Stimulated activated CD8-positive, alpha-beta memory T cell treated with anti-CD3 and anti-CD28 coated beads, Interleukin-4, amount 100 ng/mL, for 4 hours (primary cell): ENCODE measurements at regions not wholly inside any gene's neighbourhood (a gene's known extent, or its start where the extent isn't known, plus 50 kb on each side); places are given as distances from the start of the nearest gene placed in this dataset.
"Not testable (repeated sequence)": the region's sequence is repeated elsewhere in the genome, so short reads cannot be mapped to it uniquely, and the experiment has no call there.

Source experiments
- DNase-seq, 2 donors: peaks; one replicate each; pipeline ENCODE4 v3.0.0-alpha.2; 2020; ENCODE audit warnings: low read depth in 2 of 2, low spot score in 1 of 2

DNA sequence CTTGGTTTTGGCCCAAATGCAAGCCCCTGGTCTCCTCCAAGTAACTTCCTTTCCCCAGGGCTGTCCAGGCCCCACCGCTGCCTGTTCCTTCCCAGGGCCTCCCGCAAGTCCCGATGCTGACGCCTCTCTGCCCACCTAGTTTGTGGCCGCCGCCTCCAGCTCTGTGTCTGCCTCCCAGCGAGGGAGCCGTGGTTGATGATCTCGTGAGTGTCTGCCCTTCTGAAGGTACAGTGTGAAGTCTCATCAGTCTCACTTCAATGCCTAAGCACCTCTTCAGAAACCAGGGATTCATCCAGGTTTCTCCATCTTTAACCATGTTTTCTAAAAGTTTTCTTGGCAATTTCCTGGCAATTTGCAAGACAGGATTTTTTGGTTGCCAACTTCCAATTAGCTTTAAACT, 127.5 kb downstream of the TMEM121 start:
- DNase-seq = not testable (repeated sequence)

DNA sequence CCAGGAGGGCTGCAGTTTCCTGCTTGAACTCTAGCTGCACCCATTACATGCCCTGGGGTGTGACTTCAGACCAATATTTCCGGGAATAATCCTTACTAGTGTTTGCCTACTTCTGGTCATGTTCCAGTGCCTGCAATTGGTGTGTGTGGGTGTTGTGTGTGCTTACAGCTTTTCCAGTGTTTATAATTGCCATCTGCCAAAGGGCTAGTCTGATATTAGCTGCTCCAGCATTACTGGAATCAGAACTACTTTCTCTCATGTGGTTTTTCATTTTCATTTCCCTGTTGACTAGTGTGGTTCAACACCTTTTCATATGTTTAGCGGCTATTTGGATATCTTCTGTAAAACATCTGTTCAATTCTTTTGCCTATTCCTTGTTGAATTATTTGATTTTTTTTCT, 132.9 kb downstream of the TMEM121 start:
- DNase-seq = not testable (repeated sequence)

DNA sequence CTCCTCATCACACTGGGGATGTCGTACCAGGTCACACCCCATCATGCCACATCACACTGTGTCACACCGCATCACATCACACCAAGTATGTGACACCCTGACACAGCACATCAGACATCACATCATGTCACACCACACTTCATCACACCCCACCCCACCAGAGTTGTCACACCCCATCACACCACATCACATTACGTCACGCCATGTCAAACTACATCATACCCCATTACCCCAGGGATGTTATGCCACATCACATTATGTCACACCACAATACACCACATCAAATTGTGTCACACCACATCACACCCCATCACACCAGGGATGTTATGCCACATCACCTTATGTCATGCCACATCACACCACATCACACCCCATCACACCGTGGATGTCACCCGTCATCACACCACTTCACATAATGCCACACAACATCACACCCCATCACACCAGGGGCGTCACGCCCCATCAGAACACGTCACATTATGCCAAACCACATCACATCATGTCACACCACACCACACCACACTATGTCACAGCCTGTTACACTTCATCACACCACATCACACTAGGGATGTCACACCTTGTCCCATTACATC, 133.6 kb downstream of the TMEM121 start:
- DNase-seq = no peak

DNA sequence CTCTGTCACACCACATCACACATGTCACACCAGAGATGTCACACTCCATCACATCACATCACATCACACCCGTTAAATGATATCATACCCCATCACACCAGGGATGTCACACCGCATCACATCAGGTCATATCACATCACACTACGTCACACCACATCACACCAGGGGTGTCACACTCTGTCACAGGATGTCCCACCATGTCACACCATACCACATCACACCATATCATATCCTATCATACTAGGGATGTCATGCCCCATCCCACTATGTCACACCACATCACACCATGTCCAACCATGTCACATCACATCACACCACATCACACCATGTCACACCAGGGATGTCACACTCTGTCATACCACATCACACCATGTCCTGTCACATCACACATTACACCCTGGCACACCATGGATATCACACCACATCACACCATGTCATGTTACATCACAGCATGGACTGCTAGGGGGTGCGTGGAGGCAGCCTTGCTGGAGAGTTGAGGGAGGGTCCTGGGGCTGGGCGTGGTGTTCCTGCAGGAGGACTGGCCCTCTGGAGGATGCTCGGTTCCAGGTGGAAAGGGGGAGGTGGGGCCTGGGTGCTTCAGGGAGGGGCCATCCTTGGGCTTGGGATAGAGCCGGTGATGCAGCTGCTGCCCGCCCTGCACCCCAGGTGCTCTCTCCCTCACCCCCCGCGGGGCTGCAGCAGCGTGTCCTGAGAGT, 134.6 kb downstream of the TMEM121 start:
- DNase-seq = no peak

DNA sequence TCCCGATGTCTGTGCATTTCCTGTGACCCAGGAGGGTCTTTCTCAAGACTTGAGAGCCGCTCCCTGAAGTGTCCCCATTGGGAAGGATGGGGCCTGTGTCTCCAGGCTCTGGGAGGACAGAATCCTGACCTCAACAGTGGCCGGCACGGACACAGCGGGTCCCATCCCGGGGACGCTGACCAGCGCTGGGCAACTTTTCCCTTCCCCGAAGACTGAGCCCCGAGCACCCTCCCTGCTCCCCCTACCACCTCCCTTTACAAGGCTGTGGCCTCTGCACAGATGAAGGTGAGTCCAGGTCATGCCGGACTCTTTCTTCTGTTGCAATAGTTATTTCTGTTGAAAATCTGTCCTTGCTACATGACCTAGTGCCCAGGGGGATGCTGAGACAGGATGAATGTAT, 135.7 kb downstream of the TMEM121 start:
- DNase-seq = not testable (repeated sequence)

DNA sequence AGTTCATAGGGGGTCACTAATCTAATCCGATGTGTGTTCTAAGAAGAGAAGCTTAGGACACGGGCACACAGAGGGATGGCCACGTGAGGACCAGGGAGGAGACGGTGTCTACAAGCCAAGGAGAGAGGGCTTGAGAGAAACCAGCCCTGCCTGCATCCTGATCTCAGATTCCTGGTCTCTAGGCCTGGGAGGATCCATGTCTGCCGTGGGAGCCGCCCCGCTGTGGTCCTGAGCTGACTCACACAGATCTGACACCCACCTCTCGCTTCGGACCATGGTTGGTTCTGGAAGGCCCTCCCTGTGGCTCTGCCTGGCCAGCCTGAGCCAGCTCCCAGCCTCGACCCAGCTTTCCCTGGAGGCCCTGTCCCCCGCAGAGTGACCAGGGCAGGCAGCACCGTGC, 136.2 kb downstream of the TMEM121 start:
- DNase-seq = not testable (repeated sequence)

DNA sequence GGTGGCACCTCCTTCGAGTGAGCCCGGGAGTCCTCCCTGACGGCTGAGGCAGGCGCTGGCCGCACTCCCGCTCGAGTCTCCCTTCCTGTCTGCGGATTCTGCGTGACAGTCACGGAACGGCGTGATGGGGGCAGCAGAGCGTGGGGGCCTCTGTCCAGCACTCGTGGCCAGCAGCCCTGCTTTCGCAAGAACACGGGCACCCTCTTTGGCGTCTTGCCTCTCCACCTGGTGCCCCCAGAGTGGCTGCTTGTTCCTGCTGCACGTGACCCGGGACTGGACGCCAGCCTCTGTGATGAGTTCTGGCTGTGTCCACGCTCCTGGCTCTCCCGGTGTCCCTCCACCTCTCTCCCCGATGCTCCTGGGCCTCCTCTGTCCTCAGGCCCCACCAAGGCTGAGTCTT, 136.9 kb downstream of the TMEM121 start:
- DNase-seq = not testable (repeated sequence)

DNA sequence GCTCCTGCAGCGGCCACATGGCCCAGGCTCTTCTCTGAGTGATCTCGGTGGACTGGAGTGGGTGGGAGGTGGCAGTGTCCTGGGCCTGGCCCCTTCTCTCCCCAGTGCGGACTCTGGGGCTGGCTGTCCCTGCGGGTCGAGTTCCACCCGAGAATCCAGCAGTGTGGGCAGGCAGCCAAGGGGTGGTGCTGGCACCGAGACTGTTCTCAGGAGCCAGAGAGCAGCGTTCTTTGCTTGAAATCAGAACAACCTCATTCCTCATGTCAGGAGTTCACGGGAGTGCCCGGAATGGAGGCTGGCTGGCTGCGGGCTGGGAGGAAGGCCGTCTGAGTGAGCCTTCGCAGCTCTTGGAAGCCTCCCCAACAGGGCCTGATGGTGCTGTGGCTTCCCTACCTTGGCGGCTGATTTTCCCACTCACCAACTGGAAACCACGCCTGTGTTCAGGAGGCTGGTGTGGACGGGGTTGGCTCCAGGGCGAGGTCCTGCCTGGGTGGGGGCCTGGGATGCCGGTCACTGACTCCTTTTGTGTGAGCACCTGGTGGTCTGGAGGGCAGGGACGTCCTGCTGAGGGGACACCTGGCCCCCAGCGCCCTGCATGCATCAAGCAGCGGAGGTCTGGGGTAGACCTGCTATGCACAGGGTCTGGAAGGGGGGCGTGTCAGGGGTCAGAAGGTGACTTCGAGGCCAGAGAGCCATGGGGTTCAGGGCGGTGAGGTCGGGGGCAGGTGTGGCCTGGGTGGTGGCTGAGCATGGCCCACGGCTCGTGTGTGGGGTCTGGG, 137.6 kb downstream of the TMEM121 start:
- DNase-seq = not testable (repeated sequence)

DNA sequence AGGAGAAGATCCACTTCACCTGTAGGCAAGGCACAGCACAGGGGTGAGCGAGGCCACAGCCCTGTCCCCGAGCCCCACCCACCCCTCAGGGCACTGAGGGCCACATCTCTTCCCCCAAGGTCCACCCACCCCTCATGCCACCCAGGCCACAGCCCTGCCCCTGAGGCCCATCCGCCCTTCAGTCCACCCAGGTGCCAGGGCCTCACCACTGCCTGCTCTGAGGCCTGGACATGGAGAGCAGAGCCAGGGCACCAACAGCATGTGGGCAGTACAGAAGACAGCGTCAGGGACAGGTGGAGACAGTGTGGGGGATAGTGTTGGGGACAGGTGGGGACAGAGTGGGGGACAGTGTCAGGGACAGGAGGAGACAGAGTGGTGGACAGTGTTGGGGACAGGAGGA, 138.3 kb downstream of the TMEM121 start:
- DNase-seq = no peak

DNA sequence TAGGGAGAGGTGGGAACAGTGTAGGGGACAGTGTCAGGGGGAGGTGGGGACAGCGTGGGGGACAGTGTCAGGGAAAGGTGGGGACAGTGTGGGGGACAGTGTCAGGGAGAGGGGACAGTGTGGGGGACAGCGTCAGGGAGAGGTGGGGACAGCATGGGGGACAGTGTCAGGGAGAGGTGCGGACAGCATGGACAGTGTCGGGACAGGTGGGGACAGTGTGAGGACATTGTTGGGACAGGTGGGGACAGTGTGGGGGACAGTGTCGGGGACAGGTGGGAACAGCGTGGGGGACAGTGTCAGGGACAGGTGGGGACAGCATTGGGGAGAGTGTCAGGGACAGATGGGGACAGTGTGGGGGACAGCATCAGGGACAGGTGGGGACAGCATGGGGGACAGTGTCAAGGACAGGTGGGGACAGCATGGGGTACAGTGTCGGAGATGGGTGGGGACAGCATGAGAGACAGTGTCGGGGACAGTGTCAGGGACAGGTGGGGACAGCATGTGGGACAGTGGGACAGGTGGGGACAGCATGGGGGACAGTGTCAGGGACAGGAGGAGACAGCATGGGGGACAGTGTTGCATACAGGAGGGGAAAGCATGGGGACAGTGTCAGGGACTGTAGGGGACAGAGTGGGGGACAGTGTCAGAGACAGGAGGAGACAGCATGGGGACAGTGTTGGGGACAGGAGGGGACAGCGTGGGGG, 139.0 kb downstream of the TMEM121 start:
- DNase-seq = no peak

DNA sequence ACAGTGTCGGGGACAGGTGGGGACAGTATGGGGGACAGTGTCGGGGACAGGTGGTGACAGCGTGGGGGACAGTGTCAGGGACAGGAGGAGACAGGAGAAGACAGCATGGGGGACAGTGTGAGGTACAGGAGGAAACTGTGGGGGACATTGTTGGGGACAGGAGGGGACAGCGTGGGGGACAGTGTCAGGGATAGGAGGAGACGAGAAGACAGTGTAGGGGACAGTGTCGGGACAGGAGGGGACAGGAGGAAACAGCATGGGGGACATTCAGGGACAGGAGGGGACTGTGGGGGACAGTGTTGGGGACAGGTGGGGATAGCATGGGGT, 139.5 kb downstream of the TMEM121 start:
- no peak for DNase-seq

DNA sequence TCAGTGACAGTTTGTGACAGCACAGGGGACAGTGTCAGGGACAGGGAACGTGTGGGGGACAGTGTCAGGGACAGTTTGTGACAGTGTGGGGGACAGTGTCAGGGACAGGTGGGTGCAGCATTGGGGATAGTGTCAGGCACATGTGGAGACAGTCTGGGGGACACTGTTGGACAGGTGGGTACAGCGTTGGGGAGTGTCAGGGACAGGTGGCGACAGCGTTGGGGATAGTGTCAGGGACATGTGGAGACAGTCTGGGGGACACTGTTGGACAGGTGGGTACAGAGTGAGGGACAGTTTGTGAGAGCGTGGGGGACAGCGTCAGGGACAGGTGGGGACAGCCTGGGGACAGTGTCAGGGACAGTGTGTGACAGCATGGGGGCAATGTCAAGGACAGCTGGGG, 140.0 kb downstream of the TMEM121 start:
- DNase-seq = no peak

DNA sequence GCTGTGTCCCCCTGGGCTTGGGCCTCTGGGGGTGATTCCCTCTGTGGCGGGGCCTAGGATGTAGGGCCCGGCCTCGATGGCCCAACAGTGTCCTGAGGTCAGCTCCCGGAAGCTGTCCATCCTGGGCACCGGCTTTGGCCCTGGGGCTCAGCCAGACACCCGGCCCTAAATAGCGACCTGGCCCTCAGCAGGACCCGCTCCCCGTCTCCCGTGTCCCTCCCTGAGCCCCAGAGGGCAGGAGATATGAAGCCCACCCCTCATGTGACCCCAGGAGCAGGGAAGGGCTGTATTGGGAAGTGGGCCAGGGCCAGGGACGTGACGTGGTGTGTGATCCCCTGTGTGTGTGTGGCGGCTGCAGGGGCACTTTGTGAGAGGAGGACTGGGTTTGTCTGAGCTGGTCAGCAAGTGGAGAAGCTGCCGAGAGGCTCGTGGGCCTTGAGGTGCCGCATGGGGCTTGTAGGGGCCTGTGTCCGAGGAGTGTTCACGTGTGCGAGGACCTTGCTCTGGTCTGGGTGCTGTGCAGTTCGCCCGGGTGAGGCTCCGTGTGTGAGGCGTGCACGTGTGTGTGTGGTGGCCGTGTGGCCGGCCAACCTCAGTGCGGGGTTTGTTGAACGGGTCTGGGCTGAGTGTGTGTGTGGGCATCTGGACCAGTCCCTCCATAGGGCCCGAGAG, 140.7 kb downstream of the TMEM121 start:
- not testable (repeated sequence) for DNase-seq

DNA sequence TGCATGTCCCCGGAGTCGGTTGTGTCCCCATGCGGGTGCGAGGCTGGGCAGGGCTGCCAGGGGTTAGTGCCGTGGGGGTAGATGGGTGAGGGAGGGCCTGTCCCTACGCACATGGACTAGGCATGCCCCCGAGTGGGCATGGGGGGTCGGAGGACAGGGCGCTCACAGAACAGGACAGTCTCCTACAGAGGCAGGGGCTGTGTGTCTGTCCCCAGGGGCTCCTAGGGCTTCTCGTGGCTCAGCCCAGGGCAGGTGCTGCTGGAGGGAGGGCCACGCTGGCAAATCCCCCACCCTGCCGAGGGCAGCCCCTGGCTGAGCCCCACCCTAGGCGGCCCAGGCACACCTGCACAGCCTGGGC, 141.3 kb downstream of the TMEM121 start:
- not testable (repeated sequence) for DNase-seq

DNA sequence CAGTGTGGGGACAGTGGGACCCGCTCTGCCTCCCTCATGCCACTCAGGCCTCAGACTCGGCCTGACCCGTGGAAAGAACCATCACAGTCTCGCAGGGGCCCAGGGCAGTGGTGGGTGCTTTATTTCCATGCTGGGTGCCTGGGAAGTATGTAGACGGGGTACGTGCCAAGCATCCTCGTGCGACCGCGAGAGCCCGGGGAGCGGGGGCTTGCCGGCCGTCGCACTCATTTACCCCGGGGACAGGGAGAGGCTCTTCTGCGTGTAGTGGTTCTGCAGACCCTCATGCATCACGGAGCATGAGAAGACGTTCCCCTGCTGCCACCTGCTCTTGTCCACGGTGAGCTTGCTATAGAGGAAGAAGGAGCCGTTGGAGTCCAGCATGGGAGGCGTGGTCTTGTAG, 141.6 kb downstream of the TMEM121 start:
- not testable (repeated sequence) for DNase-seq

DNA sequence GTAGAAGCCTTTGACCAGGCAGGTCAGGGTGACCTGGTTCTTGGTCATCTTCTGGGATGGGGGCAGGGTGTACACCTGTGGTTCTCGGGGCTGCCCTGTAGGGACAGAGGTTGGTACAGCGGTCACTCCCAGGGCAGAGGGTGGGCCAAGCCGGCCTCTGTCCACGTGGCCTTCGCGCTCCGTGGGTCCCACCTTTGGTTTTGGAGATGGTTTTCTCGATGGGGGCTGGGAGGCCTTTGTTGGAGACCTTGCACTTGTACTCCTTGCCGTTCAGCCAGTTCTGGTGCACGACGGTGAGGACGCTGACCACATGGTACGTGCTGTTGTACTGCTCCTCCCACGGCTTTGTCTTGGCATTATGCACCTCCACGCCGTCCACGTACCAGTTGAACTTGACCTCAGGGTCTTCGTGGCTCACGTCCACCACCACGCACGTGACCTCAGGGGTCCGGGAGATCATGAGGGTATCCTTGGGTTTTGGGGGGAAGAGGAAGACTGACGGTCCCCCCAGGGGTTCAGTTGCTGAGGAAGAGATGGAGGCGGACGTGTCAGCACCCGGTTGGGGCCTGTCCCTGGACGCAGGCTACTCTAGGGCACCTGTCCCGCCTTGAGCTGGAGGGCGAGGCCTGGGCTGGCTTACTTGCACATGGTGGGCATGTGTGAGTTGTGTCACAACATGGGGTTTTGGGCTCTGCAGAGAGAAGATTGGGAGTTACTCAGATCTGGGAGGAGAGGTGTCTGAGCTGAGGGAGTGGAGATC, 142.3 kb downstream of the TMEM121 start:
- not testable (repeated sequence) for DNase-seq

DNA sequence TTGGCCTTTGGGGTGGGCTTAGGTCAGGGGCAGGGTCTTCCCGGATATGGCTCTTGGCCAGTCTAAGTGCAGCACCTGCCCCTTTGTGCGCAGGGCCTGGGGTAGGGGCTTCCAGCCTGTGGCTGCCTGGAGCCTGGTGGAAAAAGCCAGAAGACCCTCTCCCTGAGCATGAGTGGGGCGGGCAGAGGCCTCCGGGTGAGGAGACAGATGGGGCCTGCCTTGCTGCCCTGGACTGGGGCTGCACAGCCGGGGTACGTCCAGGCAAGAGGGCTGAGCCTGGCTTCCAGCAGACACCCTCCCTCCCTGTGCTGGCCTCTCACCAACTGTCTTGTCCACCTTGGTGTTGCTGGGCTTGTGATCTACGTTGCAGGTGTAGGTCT, 142.8 kb downstream of the TMEM121 start:
- not testable (repeated sequence) for DNase-seq

DNA sequence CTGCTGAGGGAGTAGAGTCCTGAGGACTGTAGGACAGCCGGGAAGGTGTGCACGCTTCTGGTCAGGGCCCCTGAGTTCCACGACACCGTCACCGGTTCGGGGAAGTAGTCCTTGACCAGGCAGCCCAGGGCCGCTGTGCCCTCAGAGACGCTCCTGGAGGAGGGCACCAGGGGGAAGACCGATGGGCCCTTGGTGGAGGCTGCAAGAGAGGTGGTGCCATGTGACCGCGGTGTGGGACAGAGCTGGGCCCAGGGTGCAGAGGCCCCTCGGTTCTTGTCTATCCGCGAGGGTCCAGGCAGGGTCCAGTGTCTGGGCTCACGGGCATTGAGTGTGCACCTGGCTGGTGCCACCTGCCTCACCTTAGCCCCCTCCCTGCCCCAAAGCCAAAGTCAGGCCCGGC, 143.3 kb downstream of the TMEM121 start:
- DNase-seq = not testable (repeated sequence)

DNA sequence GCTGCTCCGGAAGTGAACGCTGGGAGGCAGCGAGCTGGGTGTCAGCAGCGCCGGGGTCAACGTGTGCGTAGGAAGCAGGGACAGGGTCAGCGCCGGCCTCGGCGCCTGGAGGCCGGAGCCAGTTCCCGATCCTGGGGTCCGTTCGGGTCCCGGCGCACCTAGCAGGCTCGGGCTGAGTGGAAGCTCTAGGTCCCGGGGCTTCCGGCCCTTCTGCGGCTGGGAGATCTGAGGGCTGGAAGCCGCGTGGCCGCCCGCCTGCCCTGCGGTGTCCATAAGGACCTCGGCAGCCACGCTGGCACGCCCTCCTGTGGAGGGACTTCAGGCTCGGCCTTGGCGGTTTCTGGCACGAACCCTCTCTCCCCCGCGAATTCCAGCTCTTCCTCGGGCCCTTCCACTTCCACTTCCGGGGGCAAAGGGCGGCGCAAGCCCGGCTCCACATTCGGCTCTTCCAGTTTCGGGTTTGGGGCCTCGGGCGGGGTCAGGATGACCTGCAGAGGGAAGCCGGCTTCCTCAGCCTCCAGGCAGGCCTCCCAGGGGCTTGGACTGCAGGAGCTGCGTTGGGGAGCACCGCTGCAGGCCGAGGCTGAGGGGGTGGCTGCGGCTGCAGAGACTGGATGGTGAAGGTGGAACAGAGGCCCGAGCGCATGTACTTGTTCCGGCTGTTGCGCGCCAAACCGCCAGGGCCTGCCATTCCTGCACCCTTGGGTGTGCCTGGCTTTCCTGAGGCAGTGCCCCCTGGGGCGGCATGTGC, 146.2 kb downstream of the TMEM121 start:
- not testable (repeated sequence) for DNase-seq

DNA sequence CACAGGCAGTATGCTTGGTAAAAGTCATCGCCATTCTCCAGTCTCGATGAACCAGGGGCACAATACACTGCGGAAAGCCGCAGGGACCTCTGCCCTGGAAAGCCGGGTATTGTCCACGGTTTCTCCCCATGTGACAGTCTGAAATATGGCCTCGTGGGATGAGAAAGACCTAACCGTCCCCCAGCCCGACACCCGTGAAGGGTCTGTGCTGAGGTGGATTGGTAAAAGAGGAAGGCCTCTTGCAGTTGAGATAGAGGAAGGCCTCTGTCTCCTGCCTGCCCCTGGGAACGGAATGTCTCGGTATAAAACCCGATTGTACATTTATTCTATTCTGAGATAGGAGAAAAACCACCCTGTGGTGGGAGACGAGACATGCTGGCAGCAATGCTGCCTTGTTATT, 149.1 kb downstream of the TMEM121 start:
- not testable (repeated sequence) for DNase-seq
